ENCODE measurements at regions not wholly inside any gene's neighbourhood (a gene's known extent, or its start where the extent isn't known, plus 50 kb on each side); places are given as distances from the start of the nearest gene placed in this dataset.
A peak's percentile ranks its signal among the peaks of the same experiment; 100 is the strongest.
"Not testable (repeated sequence)": the region's sequence is repeated elsewhere in the genome, so short reads cannot be mapped to it uniquely, and the experiment has no call there.

GRCh38 chr12:78563826-78564225 lies 300.7 kb upstream of the SYT1 start:
- H3K9me3 ChIP-seq, result no peaks in the 10 kb centered on the region
- no peaks in the 10 kb centered on the region for H3K36me3 ChIP-seq
- WGBS, 2 donors, result 68 to 82% methylated on average over 3 of the region's 3 CpGs
- no peaks in the 10 kb centered on the region for H3K4me1 ChIP-seq
- H3K27ac ChIP-seq, result no peak overlapping the region
- no peak overlapping the region for H3K4me3 ChIP-seq (replicated peaks in 1 of 3)
- intact Hi-C loops (cut with DNase I), result loop anchor here (10.0 kb wide), 1 partner anchor 99 kb away; no protein-coding TSS in a partner anchor
- H3K27me3 ChIP-seq, result no peaks in the 10 kb centered on the region
- no peak for DNase-seq
- TF ChIP-seq POLR2A (IDR thresholded peaks at IDR 0.05) (no peak), CTCF (IDR thresholded peaks at IDR 0.05) (no peak)

GRCh38 chr12:78566456-78566855 lies 298.1 kb upstream of the SYT1 start:
- H3K27me3 ChIP-seq, result no peaks in the 10 kb centered on the region
- DNase-seq, result no peak
- intact Hi-C loops (cut with DNase I), result loop anchor here (10.0 kb wide), 1 partner anchor 102 kb away; no protein-coding TSS in a partner anchor
- H3K27ac ChIP-seq, result no peak overlapping the region
- WGBS, 2 donors, result 72 to 93% methylated on average over 3 of the region's 3 CpGs
- no peak for TF ChIP-seq POLR2A (IDR thresholded peaks at IDR 0.05)
- no peak for TF ChIP-seq CTCF (IDR thresholded peaks at IDR 0.05)
- H3K36me3 ChIP-seq, result no peaks in the 10 kb centered on the region
- H3K4me3 ChIP-seq (replicated peaks in 1 of 3), result no peak overlapping the region
- H3K4me1 ChIP-seq, result no peaks in the 10 kb centered on the region
- H3K9me3 ChIP-seq, result no peaks in the 10 kb centered on the region

- no peak for DNase-seq
- WGBS, 2 donors, result 57 to 59% methylated on average over 2 of the region's 2 CpGs
- Histone ChIP-seq H3K9me3 (no peaks in the 10 kb centered on the region), H3K36me3 (no peaks in the 10 kb centered on the region), H3K4me3 (replicated peaks in 1 of 3) (no peak overlapping the region), H3K27ac (no peak overlapping the region), H3K4me1 (no peaks in the 10 kb centered on the region), H3K27me3 (no peaks in the 10 kb centered on the region)
- intact Hi-C loops (cut with DNase I), result loop anchor here (10.0 kb wide), 1 partner anchor 104 kb away; no protein-coding TSS in a partner anchor
- no peak for TF ChIP-seq POLR2A (IDR thresholded peaks at IDR 0.05)
- no peak for TF ChIP-seq CTCF (IDR thresholded peaks at IDR 0.05)
These were observed 296.1 kb upstream of the SYT1 start for GRCh38 chr12:78568321-78569020.

DNA sequence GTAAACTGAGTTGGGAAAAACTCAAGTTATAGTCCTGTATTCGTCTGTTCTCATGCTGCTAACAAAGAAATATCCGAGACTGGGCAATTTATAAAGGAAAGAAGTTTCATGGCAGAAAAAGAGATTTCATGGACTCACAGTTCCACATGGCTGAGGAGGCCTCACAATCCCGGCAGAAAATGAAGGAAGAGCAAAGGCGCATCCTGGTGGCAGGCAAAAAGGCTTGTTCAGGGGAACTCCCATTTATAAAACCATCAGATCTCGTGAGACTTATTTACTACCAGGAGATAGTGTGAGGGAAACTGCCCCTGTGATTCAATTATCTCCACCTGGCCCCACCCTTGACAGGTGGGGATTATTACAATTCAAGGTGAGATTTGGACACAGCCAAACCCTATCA lies 292.6 kb upstream of the SYT1 start:
- H3K27me3 ChIP-seq, result no peaks in the 10 kb centered on the region
- H3K4me1 ChIP-seq, result no peaks in the 10 kb centered on the region
- H3K4me3 ChIP-seq (replicated peaks in 1 of 3), result no peak overlapping the region
- WGBS, 2 donors, result 82 to 85% methylated on average over 5 of the region's 5 CpGs
- no peak overlapping the region for H3K27ac ChIP-seq
- TF ChIP-seq CTCF (IDR thresholded peaks at IDR 0.05), result peak in 1 of 6 experiments; percentile 25
- no peak for TF ChIP-seq POLR2A (IDR thresholded peaks at IDR 0.05)
- intact Hi-C loops (cut with DNase I), result no loop called here
- peak in 1 of 2 donors; percentile 17 for DNase-seq
- no peaks in the 10 kb centered on the region for H3K36me3 ChIP-seq
- no peaks in the 10 kb centered on the region for H3K9me3 ChIP-seq

GRCh38 chr12:78575208-78575607 lies 289.4 kb upstream of the SYT1 start:
- H3K9me3 ChIP-seq; H3K4me1 ChIP-seq; DNase-seq; intact Hi-C loops (cut with DNase I); H3K36me3 ChIP-seq; H3K27ac ChIP-seq; H3K4me3 ChIP-seq (replicated peaks in 1 of 3); H3K27me3 ChIP-seq: not testable (repeated sequence)
- 85 to 94% methylated on average over 6 of the region's 6 CpGs for WGBS, 2 donors

Measured in thyroid gland (tissue), 4 donors.